ENCODE measurements at regions not wholly inside any gene's neighbourhood (a gene's known extent, or its start where the extent isn't known, plus 50 kb on each side); places are given as distances from the start of the nearest gene placed in this dataset.
"Not testable (repeated sequence)": the region's sequence is repeated elsewhere in the genome, so short reads cannot be mapped to it uniquely, and the experiment has no call there.

GRCh38 chr3:147157631-147158030 is 248.7 kb downstream of the ZIC4 start:
- intact Hi-C loops (cut with micrococcal nuclease; ENCODE audit: unreplicated experiment) (no loop called here), in situ Hi-C loops (cut with HindIII; ENCODE audit: low pct_unique_long_range_greater_than_20kb, low sequenced_read_pairs) (no loop called here)
- H3K27me3 ChIP-seq (ENCODE audit: control insufficient read depth, insufficient read depth, low read length): no peaks in the 10 kb centered on the region
- no peaks in the 10 kb centered on the region for H3K36me3 ChIP-seq (ENCODE audit: control insufficient read depth, insufficient read depth, low read length)
- no peak overlapping the region for H3K27ac ChIP-seq (ENCODE audit: low read length)
- ATAC-seq: no peak
- peaks cover 3% of the 10 kb centered on the region; the same call in 1 of the 2 replicates for H3K9me3 ChIP-seq (ENCODE audit: control insufficient read depth, insufficient read depth, low read depth, low read length)
- H3K4me3 ChIP-seq (ENCODE audit: low read depth in 2 of 2, low read length in 2 of 2): no peak overlapping the region
- DNase-seq (ENCODE audit: low read depth, low spot score): no peak
- TF ChIP-seq CTCF (IDR thresholded peaks at IDR 0.05): no peak
- no peak for TF ChIP-seq TCF7L2 (IDR thresholded peaks at IDR 0.05; ENCODE audit: low read depth, low read length)
- no peak for TF ChIP-seq REST (IDR thresholded peaks at IDR 0.05; ENCODE audit: insufficient read depth in 1 of 2, low read depth in 2 of 2, low read length in 1 of 2)
- no peak for TF ChIP-seq POLR2AphosphoS5 (IDR thresholded peaks at IDR 0.05; ENCODE audit: low read depth, low read length)
- TF ChIP-seq SIN3A (IDR thresholded peaks at IDR 0.05; ENCODE audit: borderline replicate concordance, insufficient read depth, low read depth, low read length): no peak
- POLR2A ChIA-PET: no interaction called here
- CTCF ChIA-PET: interaction anchor here (0.6 kb wide), 1 partner anchor 219 kb away, joined by 3 read pairs; no protein-coding TSS in a partner anchor
- no peaks in the 10 kb centered on the region for H3K4me1 ChIP-seq (ENCODE audit: control insufficient read depth, insufficient read depth, low read length)
- no TSS peak for BruUV-seq (replicated peaks)

GRCh38 chr3:147154988-147155387 is 251.4 kb downstream of the ZIC4 start:
- CTCF ChIA-PET; H3K9me3 ChIP-seq (ENCODE audit: control insufficient read depth, insufficient read depth, low read depth, low read length); ATAC-seq; POLR2A ChIA-PET; in situ Hi-C loops (cut with HindIII; ENCODE audit: low pct_unique_long_range_greater_than_20kb, low sequenced_read_pairs); H3K27me3 ChIP-seq (ENCODE audit: control insufficient read depth, insufficient read depth, low read length); intact Hi-C loops (cut with micrococcal nuclease; ENCODE audit: unreplicated experiment); BruUV-seq (replicated peaks); H3K4me3 ChIP-seq (ENCODE audit: low read depth in 2 of 2, low read length in 2 of 2); H3K36me3 ChIP-seq (ENCODE audit: control insufficient read depth, insufficient read depth, low read length); H3K27ac ChIP-seq (ENCODE audit: low read length); H3K4me1 ChIP-seq (ENCODE audit: control insufficient read depth, insufficient read depth, low read length); DNase-seq (ENCODE audit: low read depth, low spot score): not testable (repeated sequence)

- Histone ChIP-seq H3K9me3 (ENCODE audit: control insufficient read depth, insufficient read depth, low read depth, low read length) (peaks cover 3% of the 10 kb centered on the region; the same call in 1 of the 2 replicates), H3K4me1 (ENCODE audit: control insufficient read depth, insufficient read depth, low read length) (no peaks in the 10 kb centered on the region), H3K27ac (ENCODE audit: low read length) (no peak overlapping the region), H3K36me3 (ENCODE audit: control insufficient read depth, insufficient read depth, low read length) (no peaks in the 10 kb centered on the region), H3K4me3 (ENCODE audit: low read depth in 2 of 2, low read length in 2 of 2) (no peak overlapping the region), H3K27me3 (ENCODE audit: control insufficient read depth, insufficient read depth, low read length) (no peaks in the 10 kb centered on the region)
- BruUV-seq (replicated peaks): no TSS peak
- CTCF ChIA-PET: no interaction called here
- TF ChIP-seq SIN3A (IDR thresholded peaks at IDR 0.05; ENCODE audit: borderline replicate concordance, insufficient read depth, low read depth, low read length) (no peak), REST (IDR thresholded peaks at IDR 0.05; ENCODE audit: insufficient read depth in 1 of 2, low read depth in 2 of 2, low read length in 1 of 2) (no peak), POLR2AphosphoS5 (IDR thresholded peaks at IDR 0.05; ENCODE audit: low read depth, low read length) (no peak), TCF7L2 (IDR thresholded peaks at IDR 0.05; ENCODE audit: low read depth, low read length) (no peak), CTCF (IDR thresholded peaks at IDR 0.05) (no peak)
- DNase-seq (ENCODE audit: low read depth, low spot score) (no peak), ATAC-seq (no peak)
- intact Hi-C loops (cut with micrococcal nuclease; ENCODE audit: unreplicated experiment) (no loop called here), in situ Hi-C loops (cut with HindIII; ENCODE audit: low pct_unique_long_range_greater_than_20kb, low sequenced_read_pairs) (no loop called here)
- POLR2A ChIA-PET: no interaction called here
These were observed 252.4 kb downstream of the ZIC4 start for GRCh38 chr3:147153830-147154539.
